OCI-LY1 (cell line): ENCODE measurements at regions not wholly inside any gene's neighbourhood (a gene's known extent, or its start where the extent isn't known, plus 50 kb on each side); places are given as distances from the start of the nearest gene placed in this dataset.

ENCODE experiments used
- H2AFZ ChIP-seq: fragments of 200-600 bp; sonication (generic), shearing (Covaris generic); 2 replicates; pipeline ENCODE4 v1.6.0; 2014; ENCODE audit warnings: antibody characterized with exemption, mild to moderate bottlenecking, low read length
- H3F3A ChIP-seq: fragments of 200-600 bp; sonication (generic), shearing (Covaris generic); 2 replicates; pipeline ENCODE4 v1.6.0; 2014; ENCODE audit warnings: mild to moderate bottlenecking, antibody characterized with exemption, low read length, moderate library complexity; ENCODE audit not compliant: insufficient read depth
- H3K27ac ChIP-seq: fragments of 200-600 bp; sonication (generic); 2 replicates; pipeline ENCODE4 v1.5.1; 2014; ENCODE audit warnings: low read length, mixed run types, mild to moderate bottlenecking, low read depth; ENCODE audit not compliant: poor library complexity, severe bottlenecking
- H3K27me3 ChIP-seq: fragments of 200-600 bp; sonication (generic); 2 replicates; pipeline ENCODE4 v1.6.0; 2014; ENCODE audit warnings: antibody characterized with exemption, mild to moderate bottlenecking, low read length, moderate library complexity; ENCODE audit not compliant: insufficient read depth
- H3K36me3 ChIP-seq: fragments of 200-600 bp; sonication (generic); 2 replicates; pipeline ENCODE4 v1.6.1; 2014; ENCODE audit warnings: mild to moderate bottlenecking, antibody characterized with exemption, low read length, moderate library complexity, mixed read lengths; ENCODE audit not compliant: insufficient read depth
- H3K4me1 ChIP-seq: fragments of 200-600 bp; sonication (generic); 2 replicates; pipeline ENCODE4 v1.5.1; 2014; ENCODE audit warnings: mild to moderate bottlenecking, low read length, moderate library complexity; ENCODE audit not compliant: insufficient read depth, severe bottlenecking
- H3K4me2 ChIP-seq: fragments of 200-600 bp; sonication (generic), shearing (Covaris generic); 2 replicates; pipeline ENCODE4 v1.6.1; 2014; ENCODE audit warnings: low read length
- H3K4me3 ChIP-seq: fragments of 200-600 bp; sonication (generic); 2 replicates; pipeline ENCODE4 v1.5.1; 2014; ENCODE audit warnings: low read length, low read depth, mild to moderate bottlenecking, mixed read lengths; ENCODE audit not compliant: poor library complexity, severe bottlenecking
- H3K79me2 ChIP-seq: fragments of 200-600 bp; shearing (Covaris generic); 2 replicates; pipeline ENCODE4 v1.6.1; 2016; ENCODE audit warnings: mixed run types, low read length, mixed read lengths; ENCODE audit not compliant: insufficient read depth
- H3K9ac ChIP-seq: fragments of 200-600 bp; sonication (generic), shearing (Covaris generic); 2 replicates; pipeline ENCODE4 v1.6.1; 2014; ENCODE audit warnings: mild to moderate bottlenecking, low read length, mixed read lengths
- H3K9me2 ChIP-seq: fragments of 200-600 bp; sonication (generic), shearing (Covaris generic); 2 replicates; pipeline ENCODE4 v1.6.1; 2014; ENCODE audit warnings: low read depth, mild to moderate bottlenecking, low read length, mixed read lengths
- H3K9me3 ChIP-seq: fragments of 200-600 bp; shearing (Covaris generic); 2 replicates; pipeline ENCODE4 v1.6.1; 2014; ENCODE audit warnings: low read length, mixed read lengths
- H4K20me1 ChIP-seq: fragments of 200-600 bp; sonication (generic), shearing (Covaris generic); 2 replicates; pipeline ENCODE4 v1.6.0; 2016; ENCODE audit warnings: mild to moderate bottlenecking, low read length; ENCODE audit not compliant: insufficient read depth
- CTCF ChIP-seq: fragments of 200-600 bp; sonication (generic), shearing (Covaris generic); IDR thresholded peaks from 2 replicates; pipeline ENCODE4 v1.5.1; 2017; ENCODE audit warnings: mild to moderate bottlenecking, antibody characterized with exemption, low read length, moderate library complexity, mixed read lengths
- EZH2 ChIP-seq: fragments of 200-600 bp; sonication (generic), shearing (Covaris generic); IDR thresholded peaks from 2 replicates; pipeline ENCODE4 v1.8.0; 2017; ENCODE audit warnings: borderline replicate concordance, mixed run types, mild to moderate bottlenecking, antibody characterized with exemption, low read length, moderate library complexity, mixed read lengths

GRCh38 chrX:88660836-88661235 is 86.2 kb upstream of the CPXCR1 start:
- Histone ChIP-seq H3K4me3 (no peak overlapping the region), H3K79me2 (no peaks in the 10 kb centered on the region), H3K9ac (no peak overlapping the region), H3K9me3 (no peaks in the 10 kb centered on the region), H4K20me1 (no peaks in the 10 kb centered on the region), H3K9me2 (no peaks in the 10 kb centered on the region), H2AFZ (no peak overlapping the region), H3K27me3 (no peaks in the 10 kb centered on the region), H3K36me3 (no peaks in the 10 kb centered on the region), H3K4me2 (no peak overlapping the region), H3K4me1 (no peaks in the 10 kb centered on the region), H3K27ac (no peak overlapping the region), H3F3A (no peaks in the 10 kb centered on the region)
- TF ChIP-seq EZH2 = no peak
- no peak for TF ChIP-seq CTCF

- H3F3A ChIP-seq = no peaks in the 10 kb centered on the region
- H3K9ac ChIP-seq = no peak overlapping the region
- no peaks in the 10 kb centered on the region for H3K9me2 ChIP-seq
- no peak overlapping the region for H3K4me3 ChIP-seq
- H2AFZ ChIP-seq = no peak overlapping the region
- no peak for TF ChIP-seq EZH2
- TF ChIP-seq CTCF = no peak
- no peaks in the 10 kb centered on the region for H3K4me1 ChIP-seq
- H3K4me2 ChIP-seq = no peak overlapping the region
- H3K27me3 ChIP-seq = no peaks in the 10 kb centered on the region
- no peaks in the 10 kb centered on the region for H3K9me3 ChIP-seq
- H3K27ac ChIP-seq = no peak overlapping the region
- H3K36me3 ChIP-seq = no peaks in the 10 kb centered on the region
- no peaks in the 10 kb centered on the region for H4K20me1 ChIP-seq
- no peaks in the 10 kb centered on the region for H3K79me2 ChIP-seq
Measured at GRCh38 chrX:88672261-88672660, 74.8 kb upstream of the CPXCR1 start.
